Hematopoietic multipotent progenitor cell treated with erythropoietin and hydrocortisone succinate and interleukin-3 and kit ligand, for 4 days (in vitro differentiated cells): ENCODE measurements at regions not wholly inside any gene's neighbourhood (a gene's known extent, or its start where the extent isn't known, plus 50 kb on each side); places are given as distances from the start of the nearest gene placed in this dataset.

Experiments used
- DNase-seq: peaks from one replicate; pipeline ENCODE4 v3.0.0-alpha.2; 2015

DNA sequence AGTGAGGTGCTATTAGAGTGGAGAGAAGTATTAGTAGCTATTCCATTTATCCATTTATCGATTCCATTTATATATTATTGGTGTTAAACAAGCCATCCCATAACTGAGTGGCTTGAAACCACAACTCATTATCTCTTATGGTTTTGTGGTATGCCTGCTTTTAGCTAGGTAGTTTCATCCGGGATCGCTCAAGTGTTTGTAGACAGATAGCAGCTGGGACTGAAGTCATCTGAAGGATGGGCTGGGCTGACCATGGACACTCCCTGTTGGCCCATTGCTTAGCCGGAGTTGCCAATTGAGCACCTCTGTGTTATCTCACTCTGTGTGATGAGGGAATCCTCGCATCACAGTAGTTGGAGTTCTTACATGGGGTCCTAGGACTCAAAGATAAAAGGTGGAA is 622.5 kb downstream of the PLA2G4A start:
- DNase-seq, result no peak

DNA sequence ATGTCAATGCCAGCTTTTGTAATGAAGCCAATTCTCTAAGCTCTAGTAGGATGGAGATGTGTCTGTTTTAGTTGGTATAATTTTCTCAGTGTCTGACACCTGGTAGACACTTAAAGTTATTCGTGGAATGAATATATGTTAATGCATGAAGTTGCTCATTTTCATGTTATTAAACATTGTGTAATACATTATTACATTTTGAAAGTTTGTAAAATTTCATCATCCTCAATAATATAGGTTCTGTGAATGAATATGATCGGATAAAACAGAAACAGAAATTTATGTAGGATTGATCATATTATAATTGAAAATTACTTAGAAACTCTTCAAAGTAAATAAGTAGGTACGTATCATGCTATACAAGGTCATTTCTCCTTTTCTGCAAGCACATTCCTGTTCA is 625.3 kb downstream of the PLA2G4A start:
- no peak for DNase-seq

GRCh38 chr1:187456446-187456845 is 627.7 kb downstream of the PLA2G4A start:
- DNase-seq, result no peak

GRCh38 chr1:187460093-187460492 is 631.3 kb downstream of the PLA2G4A start:
- DNase-seq, result no peak

DNA sequence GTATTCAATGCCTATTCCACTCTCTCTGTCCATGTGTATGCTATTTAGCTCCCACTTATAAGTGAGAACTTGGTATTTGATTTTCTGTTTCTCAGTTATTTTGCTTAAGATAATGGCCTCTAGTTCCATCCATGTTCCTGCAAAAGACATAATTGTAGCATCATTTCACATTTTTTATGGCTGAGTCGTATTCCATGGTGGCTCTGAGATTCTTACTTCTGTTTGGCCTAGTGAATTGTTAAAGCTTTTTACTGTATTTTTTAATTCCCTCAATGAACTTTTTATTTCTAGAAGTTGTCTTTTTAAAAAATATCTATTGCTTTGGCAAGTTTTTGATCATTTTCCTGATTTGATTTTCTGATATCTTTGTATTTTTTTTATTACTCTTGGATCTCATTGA is 635.6 kb downstream of the PLA2G4A start:
- no peak for DNase-seq

- no peak for DNase-seq
Measured at GRCh38 chr1:187465441-187465840, 636.7 kb downstream of the PLA2G4A start.

DNA sequence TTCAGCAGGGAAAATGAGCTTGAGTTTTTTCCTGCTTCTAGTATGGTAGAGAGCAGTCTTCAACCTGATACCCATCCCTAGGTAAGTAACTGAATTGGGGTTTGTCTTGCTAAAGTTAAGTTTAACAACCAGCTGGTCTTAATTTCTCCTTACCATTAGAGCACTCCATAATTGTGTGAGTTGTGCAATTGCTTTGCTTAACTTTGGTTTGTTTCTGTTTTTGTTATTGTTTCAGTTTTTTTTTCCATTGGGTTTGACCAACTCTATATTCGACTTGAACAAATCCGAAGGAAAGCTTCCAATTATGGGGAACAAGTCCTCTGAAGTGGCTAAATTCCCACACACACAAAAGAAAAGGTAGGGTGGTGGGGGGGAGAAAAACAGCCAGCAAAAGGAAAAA is 641.1 kb downstream of the PLA2G4A start:
- DNase-seq, result no peak

DNA sequence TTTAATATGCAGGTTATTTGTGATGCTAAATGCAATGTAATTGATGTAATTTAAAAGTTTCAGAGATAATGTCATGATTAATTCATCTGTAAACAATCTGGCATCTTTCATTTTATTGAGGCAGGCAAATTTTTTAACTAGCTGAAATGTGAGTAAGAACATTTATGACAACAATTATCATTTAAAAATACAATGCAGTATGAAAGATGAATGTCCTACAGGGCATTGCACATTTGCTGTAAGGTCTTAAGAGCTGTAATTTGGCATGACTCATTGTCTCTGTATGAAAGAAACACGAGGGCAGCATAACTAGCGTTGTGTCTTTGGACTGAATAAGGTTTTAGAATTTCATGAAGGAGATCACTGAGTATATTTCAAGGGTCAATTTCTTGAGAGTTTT is 642.8 kb downstream of the PLA2G4A start:
- no peak for DNase-seq

GRCh38 chr1:187474336-187474735 is 645.6 kb downstream of the PLA2G4A start:
- peak; percentile 2 for DNase-seq

DNA sequence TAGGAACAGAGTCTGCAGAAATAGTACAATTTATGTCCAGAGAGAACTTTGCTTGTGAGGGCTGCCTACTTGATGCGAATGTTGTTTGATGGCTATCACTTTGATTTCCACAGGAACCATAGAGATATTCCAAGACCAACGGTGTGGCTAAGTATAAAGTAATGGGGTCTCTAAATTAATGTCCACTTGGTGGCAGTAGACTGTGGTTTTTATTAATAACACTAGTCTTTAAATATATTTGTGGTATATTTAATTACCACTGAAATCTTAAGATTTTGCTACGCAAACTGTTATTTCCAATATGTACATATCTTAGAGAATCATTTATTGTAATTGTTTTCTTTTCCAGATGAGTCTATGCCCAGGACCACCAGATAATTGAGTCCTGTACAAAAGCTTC is 647.9 kb downstream of the PLA2G4A start:
- peak; percentile 22 for DNase-seq

DNA sequence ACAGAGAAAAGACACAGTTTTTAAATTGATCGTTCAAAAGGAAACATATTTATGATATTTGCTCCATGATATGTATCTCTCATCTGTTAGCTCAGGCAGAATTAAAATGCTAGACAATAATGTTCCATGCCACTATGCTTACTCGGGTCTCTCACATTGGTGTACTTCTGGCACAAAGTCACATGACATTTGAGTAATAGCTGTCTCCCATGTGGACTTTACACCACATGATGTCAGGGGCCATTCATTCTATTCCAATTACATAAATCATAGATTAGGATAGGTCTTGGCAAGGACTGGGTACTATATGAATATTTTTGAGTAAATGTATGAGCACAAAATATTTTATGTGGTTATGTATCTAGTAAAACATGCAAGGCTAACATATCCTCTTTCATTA is 648.4 kb downstream of the PLA2G4A start:
- no peak for DNase-seq

GRCh38 chr1:187477535-187477934 is 648.8 kb downstream of the PLA2G4A start:
- no peak for DNase-seq

GRCh38 chr1:187481581-187482148 is 652.9 kb downstream of the PLA2G4A start:
- no peak for DNase-seq

DNA sequence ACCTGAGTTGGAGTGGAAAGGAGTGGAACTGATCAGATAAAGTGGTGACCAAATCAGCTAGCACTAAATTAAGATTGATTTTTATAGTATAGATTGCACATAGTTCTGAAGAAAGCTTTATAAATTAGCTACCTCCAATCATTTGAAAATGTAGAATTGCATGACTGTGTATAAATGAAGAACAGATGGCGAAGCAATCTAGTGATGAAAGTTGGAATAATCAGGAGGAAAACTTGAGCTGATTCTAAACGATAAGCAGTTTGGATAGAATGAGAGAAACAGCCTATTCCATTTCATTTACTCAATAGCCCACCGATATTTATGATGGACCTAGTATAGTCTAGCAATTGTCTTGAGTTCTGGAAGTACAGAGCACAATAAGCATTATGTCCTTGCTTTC is 661.5 kb downstream of the PLA2G4A start:
- no peak for DNase-seq

DNA sequence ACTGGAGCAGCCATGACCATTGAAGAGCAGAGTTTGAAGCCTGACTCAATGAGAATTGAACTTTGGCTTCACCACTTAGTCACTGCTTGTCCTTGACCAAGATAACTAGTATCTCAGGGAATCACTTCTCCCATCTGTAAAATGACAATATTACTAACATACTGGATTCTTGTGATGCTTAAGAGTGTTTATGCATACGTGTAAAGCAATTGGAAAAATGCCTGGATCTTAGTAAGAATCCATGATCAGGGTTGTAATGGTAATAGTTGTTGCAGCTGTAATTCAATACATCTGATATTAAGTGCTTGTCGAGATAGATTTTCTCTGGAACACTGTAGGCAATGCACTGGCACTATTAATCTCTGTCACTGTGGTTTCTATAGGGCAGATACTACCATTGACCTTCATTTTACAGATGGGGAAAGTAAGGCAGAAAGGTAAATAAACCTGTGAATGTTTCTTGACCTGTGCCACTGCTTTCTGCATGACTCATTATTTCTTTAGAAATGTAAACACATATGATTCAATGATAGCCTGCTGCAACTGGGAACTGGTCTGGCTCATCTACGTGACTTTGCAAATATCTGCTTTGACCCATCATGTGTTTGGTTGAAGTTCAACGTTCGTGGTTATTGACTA is 662.5 kb downstream of the PLA2G4A start:
- DNase-seq, result no peak

GRCh38 chr1:187498028-187498427 is 669.3 kb downstream of the PLA2G4A start:
- no peak for DNase-seq

DNA sequence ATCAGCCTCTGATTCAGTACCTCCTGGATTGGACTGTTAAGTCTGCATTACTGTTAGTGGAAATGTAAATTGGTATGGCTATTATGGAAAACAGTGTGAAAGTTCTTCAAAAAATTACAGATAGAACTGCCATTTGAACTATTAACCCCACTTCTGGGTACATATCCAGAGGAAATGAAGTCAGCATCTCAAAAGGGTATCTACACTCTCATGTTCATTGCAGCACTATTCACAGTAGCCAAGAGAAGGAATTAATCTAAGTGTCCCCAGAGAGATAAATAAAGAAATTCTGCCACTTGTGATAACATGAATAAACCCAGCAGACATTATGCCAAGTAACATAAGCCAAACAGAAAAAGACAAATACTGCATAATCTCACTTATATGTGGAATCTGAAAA is 676.0 kb downstream of the PLA2G4A start:
- DNase-seq, result no peak

DNA sequence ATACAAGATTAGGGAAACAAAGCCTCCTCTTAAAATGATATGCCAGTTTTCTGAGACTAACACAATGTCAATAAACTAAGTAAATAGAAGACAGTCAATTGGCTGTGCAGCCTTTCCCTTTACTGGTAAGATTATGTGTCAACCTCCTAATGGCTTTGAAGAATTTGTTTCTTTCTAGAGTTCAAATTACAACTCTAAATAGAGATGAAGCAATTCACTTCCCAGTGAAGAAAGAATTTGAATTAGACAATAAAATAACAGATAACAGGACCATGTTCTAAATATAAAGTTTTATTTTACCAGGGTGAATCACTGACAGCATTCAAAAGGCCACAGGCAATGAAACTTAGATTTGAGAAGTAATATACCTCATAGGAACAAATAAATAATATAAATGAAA is 680.3 kb downstream of the PLA2G4A start:
- no peak for DNase-seq

GRCh38 chr1:187513190-187513589 is 684.4 kb downstream of the PLA2G4A start:
- peak; percentile 10 for DNase-seq

- no peak for DNase-seq
Measured at GRCh38 chr1:187514110-187514509, 685.4 kb downstream of the PLA2G4A start.

DNA sequence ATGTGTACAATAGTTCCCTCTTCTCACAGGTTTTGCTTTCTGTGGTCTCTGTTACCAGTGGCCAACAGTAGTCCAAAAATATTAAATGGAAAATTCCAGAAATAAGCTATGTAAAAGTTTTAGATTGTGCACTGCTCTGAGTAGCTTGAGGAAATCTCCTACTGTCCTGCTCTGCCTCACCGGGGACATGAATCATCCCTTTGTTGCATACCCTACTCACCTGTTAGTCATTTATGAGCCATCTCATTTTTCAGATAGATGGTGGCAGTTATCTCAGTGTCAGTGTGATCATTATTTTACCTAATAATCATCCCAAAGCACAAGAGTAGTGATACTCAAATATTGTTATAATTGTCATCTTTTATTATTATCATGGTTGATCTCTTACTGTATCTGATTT is 688.1 kb downstream of the PLA2G4A start:
- DNase-seq, result no peak

DNA sequence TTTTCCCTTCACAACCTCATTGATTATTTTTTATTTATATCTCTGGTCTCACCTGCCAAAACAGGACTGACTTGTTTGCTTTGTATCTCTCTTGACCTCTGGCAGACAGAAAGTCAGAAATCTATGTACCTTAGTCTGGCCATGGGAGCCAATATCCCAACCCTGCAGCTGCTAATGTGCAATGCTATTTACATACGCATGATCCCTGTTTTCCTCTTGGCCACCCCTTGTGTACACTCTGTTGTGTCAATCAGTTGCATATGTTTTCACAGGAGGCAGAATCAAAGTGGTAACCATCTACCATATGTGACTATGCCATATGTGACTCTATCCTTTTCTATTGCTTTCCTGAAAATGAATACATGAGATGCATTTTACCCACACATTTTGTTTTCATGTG is 688.8 kb downstream of the PLA2G4A start:
- no peak for DNase-seq

DNA sequence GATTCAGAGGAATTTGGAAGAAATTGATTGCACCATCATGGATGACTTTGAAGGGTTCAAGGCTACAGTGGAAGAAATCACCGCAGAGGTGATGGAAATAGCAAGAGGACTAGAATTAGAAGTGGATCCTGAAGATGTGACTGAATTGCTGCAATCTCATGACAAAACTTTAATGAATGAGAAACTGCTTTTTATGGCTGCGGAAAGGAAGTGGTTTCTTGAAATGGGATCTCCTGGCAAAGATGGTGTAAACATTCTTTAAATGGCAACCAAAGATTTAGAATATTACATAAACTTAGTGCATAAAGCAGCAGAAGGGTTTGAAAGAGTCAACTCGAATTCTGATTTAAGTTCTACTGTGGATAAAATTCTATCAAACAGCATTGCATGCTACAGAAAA is 698.6 kb downstream of the PLA2G4A start:
- DNase-seq, result no peak

GRCh38 chr1:187537936-187538335 is 709.2 kb downstream of the PLA2G4A start:
- no peak for DNase-seq

- no peak for DNase-seq
Measured at GRCh38 chr1:187549540-187549939, 720.8 kb downstream of the PLA2G4A start.
